NCI-H128 (cell line): ENCODE measurements at regions not wholly inside any gene's neighbourhood (a gene's known extent, or its start where the extent isn't known, plus 50 kb on each side); places are given as distances from the start of the nearest gene placed in this dataset.
A peak's percentile ranks its signal among the peaks of the same experiment; 100 is the strongest.

Source experiments
- DNase-seq: peaks from one replicate; lab custom pipeline; 2025; ENCODE audit not compliant: unreplicated experiment; lab: John Stamatoyannopoulos, UW

GRCh38 chr6:164926686-164927085 is 382.7 kb downstream of the C6orf118 start:
- no peak for DNase-seq

GRCh38 chr6:164925681-164926530 is 383.5 kb downstream of the C6orf118 start:
- no peak for DNase-seq

- DNase-seq: no peak
Observed at GRCh38 chr6:164924674-164925073, 384.7 kb downstream of the C6orf118 start.

- DNase-seq: no peak
Observed at GRCh38 chr6:164917211-164917610, 392.2 kb downstream of the C6orf118 start.

GRCh38 chr6:164916087-164916486 is 393.3 kb downstream of the C6orf118 start:
- DNase-seq: no peak

GRCh38 chr6:164911873-164912580 is 397.4 kb downstream of the C6orf118 start:
- peak; percentile 60 for DNase-seq

- DNase-seq: no peak
Observed at GRCh38 chr6:164911151-164911550, 398.3 kb downstream of the C6orf118 start.

GRCh38 chr6:164906766-164907165 is 402.6 kb downstream of the C6orf118 start:
- DNase-seq: no peak

GRCh38 chr6:164905311-164905710 is 404.1 kb downstream of the C6orf118 start:
- no peak for DNase-seq

GRCh38 chr6:164898412-164898811 is 411.0 kb downstream of the C6orf118 start:
- no peak for DNase-seq

GRCh38 chr6:164897523-164898235 is 411.7 kb downstream of the C6orf118 start:
- no peak for DNase-seq

- DNase-seq: no peak
Observed at GRCh38 chr6:164889980-164890379, 419.4 kb downstream of the C6orf118 start.

GRCh38 chr6:164887660-164888059 is 421.7 kb downstream of the C6orf118 start:
- DNase-seq: no peak

- no peak for DNase-seq
Observed at GRCh38 chr6:164882236-164882635, 427.2 kb downstream of the C6orf118 start.

- no peak for DNase-seq
Observed at GRCh38 chr6:164871783-164872182, 437.6 kb downstream of the C6orf118 start.

GRCh38 chr6:164870164-164870563 is 439.2 kb downstream of the C6orf118 start:
- DNase-seq: no peak

GRCh38 chr6:164861967-164862366 is 447.4 kb downstream of the C6orf118 start:
- no peak for DNase-seq

GRCh38 chr6:164859816-164860215 is 449.6 kb downstream of the C6orf118 start:
- DNase-seq: no peak

GRCh38 chr6:164856138-164856537 is 453.3 kb downstream of the C6orf118 start:
- DNase-seq: no peak

GRCh38 chr6:164855281-164855680 is 454.1 kb downstream of the C6orf118 start:
- no peak for DNase-seq

GRCh38 chr6:164854526-164854925 is 454.9 kb downstream of the C6orf118 start:
- DNase-seq: no peak

GRCh38 chr6:164845773-164846172 is 463.6 kb downstream of the C6orf118 start:
- no peak for DNase-seq
